Cardiac fibroblast (primary cell): ENCODE measurements at regions not wholly inside any gene's neighbourhood (a gene's known extent, or its start where the extent isn't known, plus 50 kb on each side); places are given as distances from the start of the nearest gene placed in this dataset.

Source experiments
- DNase-seq, 2 donors: peaks; one replicate each; pipeline versions ENCODE4 v3.0.0 to v3.0.0-alpha.2; 2010; ENCODE audit warnings: low read depth in 2 of 2
- H3K4me3 ChIP-seq, 2 donors: replicated peaks in 1 of 2; 1 replicate in 1 of 2; 2 replicates in 1 of 2; pipeline ENCODE4 v1.5.1; 2011; ENCODE audit warnings: low read depth in 2 of 2, low read length in 2 of 2, mild to moderate bottlenecking in 2 of 2, moderate library complexity in 1 of 2
- CTCF ChIP-seq: IDR thresholded peaks from one replicate; pipeline ENCODE4 v1.5.1; 2011; ENCODE audit warnings: low read depth, mild to moderate bottlenecking, low read length, inconsistent platforms

DNA sequence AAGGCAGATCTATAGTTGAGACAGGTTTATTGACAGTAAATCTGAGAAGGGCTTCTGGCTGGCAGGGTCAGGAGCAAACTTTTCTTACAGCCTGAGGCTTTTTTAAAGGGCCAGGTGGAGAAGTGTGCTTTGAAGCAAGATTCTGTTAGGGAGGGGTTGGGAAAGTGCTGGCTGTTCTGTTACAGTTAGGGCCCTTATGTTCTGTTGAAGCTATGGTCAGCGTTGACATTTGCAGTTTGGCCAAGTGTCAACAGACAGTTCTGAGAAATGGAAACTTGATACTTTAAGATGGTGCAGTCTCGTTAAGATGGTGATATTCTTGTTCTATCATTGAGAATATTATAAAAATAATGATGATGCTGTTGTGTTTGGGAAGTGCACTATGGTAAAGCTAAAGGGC, 154.2 kb downstream of the RDH14 start:
- no peak for TF ChIP-seq CTCF
- peak in 1 of 2 donors; percentile 36 for DNase-seq

GRCh38 chr2:18404708-18405107, 155.7 kb downstream of the RDH14 start:
- TF ChIP-seq CTCF, result peak; percentile 35
- H3K4me3 ChIP-seq, result no peak overlapping the region
- DNase-seq, result peak in 1 of 2 donors; percentile 15

More for the DNA sequence above, 154.2 kb downstream of the RDH14 start:
- H3K4me3 ChIP-seq, result no peak overlapping the region

DNA sequence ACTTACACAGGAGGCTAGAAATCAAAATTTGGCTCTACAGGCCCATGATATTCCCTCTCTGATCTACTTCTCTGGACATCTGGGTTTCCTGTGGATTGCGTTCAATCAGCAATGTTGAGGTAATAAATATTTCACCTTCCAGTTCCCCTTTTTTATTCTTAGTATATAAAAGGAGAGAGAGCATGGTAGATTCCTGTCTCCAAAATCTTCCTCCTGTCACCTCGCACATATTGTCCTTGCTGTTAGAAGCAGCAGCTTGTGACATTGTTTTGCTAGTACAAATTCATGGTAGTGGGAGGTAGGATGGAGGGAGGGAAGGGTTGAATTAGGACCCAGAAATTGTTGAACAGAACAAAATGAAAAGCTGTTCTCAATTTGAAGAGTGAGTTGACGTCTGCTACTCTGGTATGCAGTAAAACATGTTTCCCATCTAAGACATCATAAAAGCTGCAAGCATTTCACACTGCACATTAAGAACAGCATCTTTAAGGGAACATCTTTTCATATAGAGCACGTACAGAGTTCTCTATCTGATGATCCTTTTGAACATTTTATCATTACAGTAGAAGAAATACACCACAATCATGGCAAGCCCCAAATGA, 156.4 kb downstream of the RDH14 start:
- TF ChIP-seq CTCF, result no peak
- no peak for DNase-seq
- H3K4me3 ChIP-seq, result no peak overlapping the region

- no peak overlapping the region for H3K4me3 ChIP-seq
- no peak for TF ChIP-seq CTCF
- no peak for DNase-seq
These were observed 157.6 kb downstream of the RDH14 start for GRCh38 chr2:18402831-18403230.

GRCh38 chr2:18401471-18401870, 159.0 kb downstream of the RDH14 start:
- DNase-seq, result no peak
- H3K4me3 ChIP-seq, result no peak overlapping the region
- TF ChIP-seq CTCF, result no peak

GRCh38 chr2:18399601-18400000, 160.9 kb downstream of the RDH14 start:
- peak in 1 of 2 donors; percentile 33 for DNase-seq
- no peak overlapping the region for H3K4me3 ChIP-seq
- no peak for TF ChIP-seq CTCF

DNA sequence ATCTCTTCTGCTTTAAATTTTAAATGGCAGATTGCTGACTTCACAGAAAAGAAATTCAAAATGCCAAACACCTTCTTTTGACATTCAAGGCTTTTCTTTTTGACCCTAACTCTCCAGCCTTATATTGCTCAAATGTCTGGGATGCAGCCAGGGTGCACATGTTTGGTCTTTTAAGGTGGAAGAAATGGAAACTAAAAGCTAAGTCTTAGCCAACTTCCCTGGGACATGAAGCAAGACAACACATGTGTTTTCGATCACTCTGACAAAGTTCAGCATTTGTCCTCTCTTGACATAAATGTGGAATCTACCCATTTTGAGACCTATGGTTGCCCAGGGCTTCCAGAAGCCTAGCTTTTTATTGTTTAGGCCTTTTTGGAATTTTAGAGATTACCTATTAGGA, 161.6 kb downstream of the RDH14 start:
- TF ChIP-seq CTCF, result no peak
- peak; percentile 27 to 44 for DNase-seq
- no peak overlapping the region for H3K4me3 ChIP-seq
